ENCODE measurements at regions not wholly inside any gene's neighbourhood (a gene's known extent, or its start where the extent isn't known, plus 50 kb on each side); places are given as distances from the start of the nearest gene placed in this dataset.

DNA sequence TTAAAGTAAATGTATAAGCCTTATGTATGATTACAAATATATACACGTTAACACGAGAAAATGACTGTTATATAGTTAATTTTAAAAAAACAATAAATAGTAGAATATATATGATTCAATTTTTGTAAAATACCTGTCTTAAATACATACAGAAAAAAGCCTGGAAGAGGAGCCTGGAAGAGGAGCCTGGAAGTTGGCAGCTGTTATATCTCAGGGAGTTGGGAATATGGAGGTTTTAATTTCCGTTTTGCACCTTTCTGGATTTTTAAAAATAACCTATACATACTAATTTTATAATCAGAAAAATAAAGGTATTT lies 111.6 kb downstream of the WT1 start:
- no peak for DNase-seq

DNA sequence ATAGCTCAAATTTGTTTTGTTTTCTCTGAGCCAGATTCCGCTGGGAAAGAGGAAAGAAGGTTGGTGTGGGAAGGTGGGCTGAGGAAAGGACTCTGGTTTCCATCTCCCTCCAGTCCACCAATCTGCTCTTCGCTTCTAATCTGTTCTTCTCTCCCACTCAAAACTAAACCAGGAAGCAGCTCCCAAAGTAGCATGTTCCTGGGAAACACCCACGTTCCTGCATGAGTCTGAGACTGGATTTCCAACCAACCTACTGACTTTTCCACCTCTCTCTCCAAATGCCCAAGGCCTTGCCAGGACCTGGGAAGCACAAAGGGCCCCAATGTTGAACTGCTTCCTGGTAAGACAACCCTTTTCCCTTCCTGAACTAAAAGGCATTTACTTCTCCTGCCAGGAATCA lies 110.2 kb downstream of the WT1 start:
- DNase-seq: no peak

DNA sequence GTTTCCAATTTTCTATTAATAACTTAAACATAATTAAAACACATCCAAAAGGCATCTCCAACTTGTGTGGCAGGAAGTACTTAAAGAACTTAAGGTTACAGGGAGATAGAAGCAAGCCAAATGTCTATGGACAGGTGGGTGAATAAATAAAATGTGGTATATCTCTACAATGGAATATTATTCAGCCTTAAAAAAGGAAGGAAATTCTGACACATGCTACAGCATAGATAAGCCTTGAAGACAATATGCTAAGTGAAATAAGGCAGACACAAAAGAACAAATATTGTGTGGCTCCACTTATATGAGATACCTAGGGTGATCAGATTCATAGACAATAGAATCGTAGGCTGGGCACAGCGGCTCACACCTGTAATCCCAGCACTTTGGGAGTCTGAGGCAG lies 109.6 kb downstream of the WT1 start:
- no peak for DNase-seq

DNA sequence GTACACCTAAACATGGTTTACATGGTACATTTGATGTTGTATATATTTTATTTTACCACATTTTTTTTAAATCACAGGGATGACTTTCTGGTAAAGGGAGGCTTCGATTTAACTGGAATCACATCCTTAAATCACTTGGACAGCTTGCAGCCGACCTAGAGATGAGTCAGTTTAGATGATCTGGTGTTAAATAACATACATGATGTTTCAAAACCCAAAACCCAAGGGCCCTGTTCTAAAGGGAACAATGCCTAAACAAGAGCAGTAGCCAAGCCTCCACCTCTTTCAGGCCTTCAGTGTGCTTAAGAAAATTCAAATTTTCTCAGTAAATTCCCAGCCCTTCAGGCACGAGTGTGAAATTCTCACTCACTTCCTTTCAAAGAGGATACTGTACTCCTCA lies 108.8 kb downstream of the WT1 start:
- DNase-seq: no peak

DNA sequence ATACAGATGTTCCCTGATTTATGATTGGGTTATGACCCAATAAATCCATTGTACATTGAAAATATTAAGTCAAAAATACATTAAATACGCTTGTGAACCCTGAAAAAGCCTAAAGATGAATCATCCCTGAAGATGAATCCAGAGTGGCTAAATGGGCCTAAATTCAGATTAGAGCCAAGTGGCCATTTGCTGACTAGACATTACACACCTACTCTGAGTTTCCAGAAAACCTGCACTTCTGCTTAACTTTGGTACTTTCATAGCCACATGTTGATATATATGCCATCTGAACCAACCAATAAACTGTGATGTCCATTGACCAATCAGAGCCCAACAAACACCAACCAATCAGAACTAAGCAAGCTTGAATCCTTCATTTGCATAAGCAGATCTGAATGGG lies 106.9 kb downstream of the WT1 start:
- no peak for DNase-seq

DNA sequence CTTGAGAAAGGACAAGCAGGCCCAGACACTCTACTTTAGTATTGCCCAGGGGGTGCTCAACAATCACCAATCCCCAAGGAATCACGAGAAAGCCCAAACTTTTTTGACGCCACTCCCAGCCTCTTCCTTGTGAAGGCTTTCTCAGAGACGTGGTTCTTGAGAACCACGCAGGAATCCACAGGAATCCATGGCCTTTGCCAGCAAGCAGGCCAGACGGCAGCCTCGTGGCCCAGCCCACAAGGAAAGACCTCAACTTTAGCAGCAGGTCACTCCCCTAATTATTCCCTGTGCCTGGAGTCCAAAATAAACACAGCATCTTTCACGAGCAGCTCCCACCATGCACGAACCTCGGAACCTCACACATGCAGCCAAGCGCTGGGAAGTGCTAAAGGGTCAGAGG lies 104.2 kb downstream of the WT1 start:
- no peak for DNase-seq

DNA sequence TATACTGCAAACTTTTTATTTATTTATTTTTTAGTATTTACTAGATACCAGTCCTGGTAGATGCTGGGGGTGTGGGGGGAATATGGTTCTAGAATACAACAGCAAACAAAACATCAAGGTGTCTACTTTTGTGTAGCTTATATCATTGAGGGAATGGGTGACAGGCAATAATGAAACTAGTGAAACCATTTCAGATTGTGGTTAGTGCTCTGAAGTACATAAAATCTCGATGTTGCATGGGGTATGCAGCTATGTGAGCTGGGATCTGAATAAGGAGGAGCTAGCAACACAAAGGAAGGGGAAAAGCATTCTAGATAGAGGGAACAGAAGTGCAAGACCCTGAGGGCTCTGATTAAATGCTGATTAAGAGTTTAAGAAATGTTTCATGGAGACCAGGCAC lies 103.5 kb downstream of the WT1 start:
- no peak for DNase-seq

DNA sequence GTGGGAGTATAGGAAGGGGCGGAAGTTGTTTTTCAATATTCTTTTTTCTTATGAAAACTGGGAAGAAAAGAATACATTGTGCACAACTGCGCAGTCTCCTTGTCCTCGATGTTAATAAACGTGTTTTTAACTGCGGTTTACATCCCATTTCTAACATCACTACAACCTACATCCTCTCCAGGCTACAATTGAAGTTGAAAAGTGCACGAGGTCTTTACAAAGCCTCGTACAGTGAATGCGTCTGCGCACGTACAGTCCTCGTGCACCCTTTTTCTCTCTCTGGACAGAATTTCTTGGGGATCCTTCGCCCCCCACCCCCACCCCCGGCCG lies 102.4 kb downstream of the WT1 start:
- DNase-seq: no peak

DNA sequence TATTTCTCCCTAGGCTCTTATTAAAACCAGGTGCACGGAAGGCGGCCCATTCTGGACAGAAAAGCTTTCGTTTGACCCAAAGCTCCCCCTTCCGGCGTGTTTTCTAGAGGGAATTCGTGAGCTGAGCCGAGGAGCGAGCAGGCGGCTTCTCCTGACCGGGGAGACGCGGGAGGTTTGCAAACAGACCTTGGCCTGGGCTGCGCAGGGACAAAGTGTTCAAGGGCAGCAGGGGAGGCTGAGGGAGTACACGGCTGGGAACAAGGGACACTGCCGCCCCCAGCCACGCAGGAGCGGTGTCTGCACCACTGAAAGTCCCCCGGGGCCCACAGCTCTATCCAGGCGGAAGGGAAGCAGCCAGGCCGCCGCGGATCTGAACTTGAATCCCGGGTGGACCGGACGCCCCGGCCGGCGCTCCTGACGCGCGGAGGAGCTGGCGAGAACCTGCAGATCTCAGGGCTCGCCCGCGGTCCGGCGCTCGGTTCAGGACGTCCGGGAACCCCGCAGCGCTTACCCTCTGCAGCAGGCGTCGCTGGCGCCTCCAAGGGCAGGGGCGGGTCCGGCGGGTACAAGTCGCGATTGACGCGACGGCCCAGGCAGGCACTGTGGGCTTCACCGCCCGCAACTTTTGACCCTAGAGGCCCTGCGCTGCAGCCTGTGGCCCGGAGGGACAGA lies 101.9 kb downstream of the WT1 start:
- DNase-seq: no peak

DNA sequence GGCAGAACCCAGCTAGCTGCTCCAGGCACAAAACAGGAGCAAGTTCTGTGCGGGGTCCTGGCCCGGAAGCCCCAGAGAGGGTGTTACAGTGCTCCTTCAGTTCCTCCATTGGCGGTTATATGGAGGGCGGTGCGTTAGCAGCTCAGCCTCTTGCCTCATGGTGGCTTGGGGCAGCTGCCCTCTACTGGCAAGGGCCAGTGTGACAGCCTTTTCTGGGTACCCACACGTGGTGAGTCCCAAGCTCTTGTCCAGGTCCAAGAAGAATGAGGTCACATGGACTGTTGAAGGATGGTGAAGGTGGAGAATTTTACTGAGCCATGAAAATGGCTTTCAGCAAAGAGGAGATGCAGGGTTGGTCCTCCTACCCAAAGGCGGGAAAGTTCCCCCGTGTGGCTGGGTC lies 100.5 kb downstream of the WT1 start:
- DNase-seq: no peak

Measured in DMS79 (cell line).